BLaER1 (cell line): ENCODE measurements at regions not wholly inside any gene's neighbourhood (a gene's known extent, or its start where the extent isn't known, plus 50 kb on each side); places are given as distances from the start of the nearest gene placed in this dataset.

Source experiments
- H3K27ac ChIP-seq: shearing (Covaris generic); formaldehyde crosslinking; 2 replicates; pipeline ENCODE4 v1.8.1; 2022
- H3K27me3 ChIP-seq: shearing (Covaris generic); formaldehyde crosslinking; 2 replicates; pipeline ENCODE4 v1.8.1; 2022
- H3K36me3 ChIP-seq: shearing (Covaris generic); formaldehyde crosslinking; 2 replicates; pipeline ENCODE4 v1.8.1; 2022
- H3K4me1 ChIP-seq: shearing (Covaris generic); formaldehyde crosslinking; 2 replicates; pipeline ENCODE4 v1.8.1; 2022
- H3K4me2 ChIP-seq: shearing (Covaris generic); formaldehyde crosslinking; 2 replicates; pipeline ENCODE4 v1.8.1; 2022
- H3K4me3 ChIP-seq: shearing (Covaris generic); formaldehyde crosslinking; 2 replicates; pipeline ENCODE4 v1.8.1; 2022
- H3K9ac ChIP-seq: shearing (Covaris generic); formaldehyde crosslinking; 2 replicates; pipeline ENCODE4 v1.8.1; 2022
- H3K9me3 ChIP-seq: shearing (Covaris generic); formaldehyde crosslinking; 2 replicates; pipeline ENCODE4 v1.8.1; 2022
- H4K20me1 ChIP-seq: shearing (Covaris generic); formaldehyde crosslinking; 2 replicates; pipeline ENCODE4 v1.8.1; 2022
- Cebpa-rat ChIP-seq: shearing (Covaris generic); IDR thresholded peaks from 2 replicates; pipeline ENCODE4 v1.8.1; 2022

DNA sequence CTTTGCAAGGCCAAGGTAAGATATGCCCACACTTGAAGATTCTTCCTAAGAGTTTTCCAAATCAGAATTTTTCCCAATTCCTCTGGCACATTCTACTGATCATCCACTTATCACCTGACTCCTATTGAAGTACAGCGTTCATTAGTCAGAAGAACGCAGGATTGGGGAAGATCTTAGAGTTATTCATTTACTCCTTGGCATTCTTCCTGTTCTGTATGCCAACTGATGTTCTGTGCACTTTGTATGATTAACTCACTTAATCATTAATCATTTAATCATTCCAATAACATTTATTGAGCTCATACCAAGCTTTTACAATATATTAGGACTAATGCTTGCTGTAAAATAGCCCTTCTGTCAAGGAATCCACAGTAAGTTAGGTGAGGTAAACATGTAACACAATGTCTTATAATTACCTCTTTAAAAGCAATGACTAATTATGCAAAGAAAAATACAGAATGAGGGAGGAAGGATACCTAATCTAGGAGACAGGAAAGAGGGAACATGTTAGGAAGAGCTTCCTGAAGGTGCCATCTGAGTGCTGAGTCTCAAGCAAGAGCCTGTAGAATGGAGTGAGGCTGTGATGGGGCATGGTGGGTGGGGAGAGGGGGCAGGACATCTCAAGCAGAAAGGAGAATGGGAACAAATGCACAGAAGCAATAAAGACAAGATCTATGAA lies 71.1 kb upstream of the DPT start:
- no peaks in the 10 kb centered on the region for H4K20me1 ChIP-seq
- no peak overlapping the region for H3K9ac ChIP-seq
- H3K4me2 ChIP-seq: no peak overlapping the region
- H3K4me1 ChIP-seq: no peaks in the 10 kb centered on the region
- no peaks in the 10 kb centered on the region for H3K9me3 ChIP-seq
- no peak overlapping the region for H3K27ac ChIP-seq
- H3K4me3 ChIP-seq: no peak overlapping the region
- H3K36me3 ChIP-seq: no peaks in the 10 kb centered on the region
- H3K27me3 ChIP-seq: no peaks in the 10 kb centered on the region
- TF ChIP-seq Cebpa-rat: no peak

DNA sequence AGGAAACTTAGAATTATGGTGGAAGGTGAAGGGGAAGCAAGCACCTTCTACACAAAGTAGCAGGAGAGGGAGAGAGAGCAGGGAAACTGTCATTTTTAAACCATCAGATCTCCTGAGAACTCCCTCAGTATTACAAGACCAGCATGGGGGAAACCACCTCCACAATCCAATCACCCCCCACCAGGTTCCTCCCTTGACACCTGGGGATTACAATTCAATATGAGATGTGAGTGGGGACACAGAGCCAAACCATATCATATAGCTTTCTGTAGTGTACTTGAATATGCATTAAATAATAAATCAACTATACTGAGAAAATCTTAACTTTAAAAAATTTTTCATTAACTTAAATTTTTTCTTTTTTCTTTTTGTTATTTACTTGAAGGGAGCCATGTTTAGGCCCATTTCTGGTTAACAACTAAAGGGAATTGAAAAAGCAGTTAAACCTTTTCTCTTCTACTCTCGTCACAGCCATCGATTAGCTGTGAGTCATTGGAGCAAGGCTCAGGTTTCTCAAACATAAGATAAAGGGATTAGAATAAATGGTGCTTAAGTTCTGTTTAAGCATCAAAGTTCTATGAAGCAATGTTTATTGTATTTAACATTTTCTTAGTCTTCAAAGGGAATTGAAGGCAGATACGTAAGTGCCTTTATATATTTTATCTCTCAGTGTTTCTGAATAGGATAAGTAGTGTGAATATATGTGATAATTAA lies 72.2 kb upstream of the DPT start:
- Histone ChIP-seq H3K9ac (no peak overlapping the region), H3K27ac (no peak overlapping the region), H3K27me3 (no peaks in the 10 kb centered on the region), H4K20me1 (no peaks in the 10 kb centered on the region), H3K4me2 (no peak overlapping the region), H3K9me3 (no peaks in the 10 kb centered on the region), H3K4me1 (no peaks in the 10 kb centered on the region), H3K36me3 (no peaks in the 10 kb centered on the region), H3K4me3 (no peak overlapping the region)
- no peak for TF ChIP-seq Cebpa-rat

- H3K9me3 ChIP-seq: no peaks in the 10 kb centered on the region
- no peak for TF ChIP-seq Cebpa-rat
- H3K4me2 ChIP-seq: no peak overlapping the region
- no peak overlapping the region for H3K4me3 ChIP-seq
- no peaks in the 10 kb centered on the region for H3K27me3 ChIP-seq
- no peaks in the 10 kb centered on the region for H3K36me3 ChIP-seq
- no peak overlapping the region for H3K9ac ChIP-seq
- H3K4me1 ChIP-seq: no peaks in the 10 kb centered on the region
- H3K27ac ChIP-seq: no peak overlapping the region
- no peaks in the 10 kb centered on the region for H4K20me1 ChIP-seq
Measured at GRCh38 chr1:168803806-168804510, 75.0 kb upstream of the DPT start.

DNA sequence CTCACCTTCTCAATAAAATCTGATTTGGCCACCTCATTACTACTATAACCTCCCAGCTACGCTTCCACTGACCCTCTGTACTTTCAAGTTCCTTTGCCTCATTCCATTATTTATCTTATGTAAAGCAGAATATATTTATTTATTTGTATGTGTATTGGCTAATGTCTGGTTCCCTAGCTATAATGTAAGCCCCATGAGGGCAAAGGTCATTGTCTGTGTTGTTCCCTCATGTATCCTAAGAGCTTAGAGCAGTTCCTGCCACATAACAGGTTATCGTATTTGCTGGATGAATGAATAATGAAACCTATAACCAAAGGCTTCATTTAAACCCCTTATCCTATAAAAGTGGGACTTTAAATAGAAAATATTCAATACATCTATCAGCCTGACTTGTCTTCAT lies 77.9 kb upstream of the DPT start:
- H4K20me1 ChIP-seq: no peaks in the 10 kb centered on the region
- no peaks in the 10 kb centered on the region for H3K9me3 ChIP-seq
- no peak overlapping the region for H3K4me2 ChIP-seq
- H3K27me3 ChIP-seq: no peaks in the 10 kb centered on the region
- no peak for TF ChIP-seq Cebpa-rat
- no peak overlapping the region for H3K27ac ChIP-seq
- no peaks in the 10 kb centered on the region for H3K36me3 ChIP-seq
- H3K4me1 ChIP-seq: no peaks in the 10 kb centered on the region
- no peak overlapping the region for H3K9ac ChIP-seq
- no peak overlapping the region for H3K4me3 ChIP-seq

DNA sequence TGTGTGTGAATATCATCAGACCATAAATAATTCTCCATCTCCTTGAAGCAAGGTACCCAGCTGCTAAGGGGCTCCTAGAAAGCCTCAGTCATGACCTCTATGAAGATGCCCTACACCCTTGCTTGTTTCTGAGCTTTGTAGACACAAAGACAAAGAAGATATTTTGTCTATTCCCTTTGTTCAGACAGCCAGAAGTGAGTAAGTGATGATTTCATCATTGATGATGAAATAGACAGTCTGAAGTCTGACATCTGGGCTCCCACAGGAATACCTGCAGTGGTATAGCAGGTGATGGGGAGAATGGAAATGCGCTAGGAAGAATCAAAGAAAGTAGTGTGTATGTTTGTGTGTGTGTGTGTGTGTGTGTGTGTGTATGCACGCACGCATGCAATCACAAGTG lies 82.2 kb upstream of the DPT start:
- no peaks in the 10 kb centered on the region for H3K4me1 ChIP-seq
- no peaks in the 10 kb centered on the region for H3K36me3 ChIP-seq
- H3K4me3 ChIP-seq: no peak overlapping the region
- H3K27ac ChIP-seq: no peak overlapping the region
- H3K9me3 ChIP-seq: no peaks in the 10 kb centered on the region
- no peaks in the 10 kb centered on the region for H3K27me3 ChIP-seq
- no peak overlapping the region for H3K9ac ChIP-seq
- H3K4me2 ChIP-seq: no peak overlapping the region
- TF ChIP-seq Cebpa-rat: no peak
- no peaks in the 10 kb centered on the region for H4K20me1 ChIP-seq

GRCh38 chr1:168819668-168820067 lies 90.7 kb upstream of the DPT start:
- Histone ChIP-seq H3K9ac (no peak overlapping the region), H4K20me1 (no peaks in the 10 kb centered on the region), H3K36me3 (no peaks in the 10 kb centered on the region), H3K4me3 (no peak overlapping the region), H3K27ac (no peak overlapping the region), H3K4me2 (no peak overlapping the region), H3K4me1 (no peaks in the 10 kb centered on the region), H3K9me3 (no peaks in the 10 kb centered on the region), H3K27me3 (no peaks in the 10 kb centered on the region)
- TF ChIP-seq Cebpa-rat: no peak

DNA sequence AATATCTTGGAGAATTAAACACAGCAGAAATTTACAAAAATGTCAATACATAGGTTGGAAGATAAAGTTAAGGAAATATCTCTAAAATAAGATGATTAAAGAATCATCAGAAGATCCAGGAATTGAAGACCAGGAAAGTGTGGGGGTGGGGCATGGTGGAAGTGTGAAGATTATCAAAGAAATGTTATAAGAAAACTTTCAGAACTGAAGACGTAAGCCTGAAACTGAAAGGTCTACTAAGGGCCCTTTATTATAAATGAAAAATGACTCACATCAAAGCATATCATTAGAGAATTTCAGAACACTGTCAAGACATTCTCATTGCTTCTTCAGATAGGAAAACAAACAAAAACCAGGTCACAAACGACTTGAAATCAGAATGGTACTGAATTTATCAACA lies 92.4 kb upstream of the DPT start:
- no peak for TF ChIP-seq Cebpa-rat
- Histone ChIP-seq H3K4me1 (no peaks in the 10 kb centered on the region), H4K20me1 (no peaks in the 10 kb centered on the region), H3K9me3 (no peaks in the 10 kb centered on the region), H3K27ac (no peak overlapping the region), H3K36me3 (no peaks in the 10 kb centered on the region), H3K27me3 (no peaks in the 10 kb centered on the region), H3K9ac (no peak overlapping the region), H3K4me3 (no peak overlapping the region), H3K4me2 (no peak overlapping the region)

GRCh38 chr1:168822911-168823310 lies 93.9 kb upstream of the DPT start:
- no peaks in the 10 kb centered on the region for H3K27me3 ChIP-seq
- TF ChIP-seq Cebpa-rat: no peak

GRCh38 chr1:168823988-168824387 lies 95.0 kb upstream of the DPT start:
- Histone ChIP-seq H4K20me1 (no peaks in the 10 kb centered on the region), H3K27me3 (no peaks in the 10 kb centered on the region), H3K27ac (no peak overlapping the region), H3K9me3 (no peaks in the 10 kb centered on the region), H3K4me3 (no peak overlapping the region), H3K36me3 (no peaks in the 10 kb centered on the region), H3K4me1 (no peaks in the 10 kb centered on the region), H3K4me2 (no peak overlapping the region), H3K9ac (no peak overlapping the region)
- no peak for TF ChIP-seq Cebpa-rat

More at GRCh38 chr1:168822911-168823310, 93.9 kb upstream of the DPT start:
- H3K9me3 ChIP-seq: no peaks in the 10 kb centered on the region
- H3K27ac ChIP-seq: no peak overlapping the region
- no peaks in the 10 kb centered on the region for H4K20me1 ChIP-seq
- H3K9ac ChIP-seq: no peak overlapping the region
- no peaks in the 10 kb centered on the region for H3K36me3 ChIP-seq
- no peaks in the 10 kb centered on the region for H3K4me1 ChIP-seq
- H3K4me2 ChIP-seq: no peak overlapping the region
- no peak overlapping the region for H3K4me3 ChIP-seq

GRCh38 chr1:168824418-168825065 lies 95.5 kb upstream of the DPT start:
- Histone ChIP-seq H3K4me3 (no peak overlapping the region), H4K20me1 (no peaks in the 10 kb centered on the region), H3K4me1 (no peaks in the 10 kb centered on the region), H3K4me2 (no peak overlapping the region), H3K27me3 (no peaks in the 10 kb centered on the region), H3K9ac (no peak overlapping the region), H3K9me3 (no peaks in the 10 kb centered on the region), H3K36me3 (no peaks in the 10 kb centered on the region), H3K27ac (no peak overlapping the region)
- TF ChIP-seq Cebpa-rat: no peak
